ENCODE measurements at regions not wholly inside any gene's neighbourhood (a gene's known extent, or its start where the extent isn't known, plus 50 kb on each side); places are given as distances from the start of the nearest gene placed in this dataset.
A peak's percentile ranks its signal among the peaks of the same experiment; 100 is the strongest.

- no peak for TF ChIP-seq ZNF462 (CRISPR knock-in tag; IDR thresholded peaks at IDR 0.05)
These were observed 94.0 kb upstream of the DNAH5 start (continued) for GRCh38 chr5:14038341-14038959.

DNA sequence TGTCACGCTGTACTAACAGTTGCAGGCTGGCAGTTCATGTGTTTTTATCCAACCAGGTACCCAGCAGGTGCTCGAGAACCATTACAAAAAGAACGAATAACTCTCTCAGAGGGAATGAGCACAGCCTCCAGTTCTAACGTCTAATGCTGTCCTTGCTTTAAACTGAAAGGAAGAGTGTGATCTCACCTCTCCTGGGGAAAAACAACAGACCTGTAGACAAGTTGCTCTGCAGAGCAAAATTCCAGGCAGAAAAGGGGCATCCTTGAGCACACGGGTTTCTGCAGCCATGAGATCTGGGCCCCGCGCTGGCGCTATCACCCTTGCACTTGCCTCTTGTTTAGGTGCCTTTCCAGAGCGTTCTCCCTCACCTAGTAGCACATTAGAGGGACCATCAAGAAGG, 92.5 kb upstream of the DNAH5 start:
- H3F3A ChIP-seq (replicated peaks; ENCODE audit: low read depth): no peaks in the 10 kb centered on the region
- H3K36me3 ChIP-seq (ENCODE audit: insufficient read depth): no peaks in the 10 kb centered on the region
- no peaks in the 10 kb centered on the region for H3K27me3 ChIP-seq (ENCODE audit: insufficient read depth)
- peak overlapping the region; percentile 0; the same call in 1 of the 2 replicates for H2AFZ ChIP-seq
- peak overlapping the region; percentile 45; the same call in 1 of the 2 replicates for H3K27ac ChIP-seq (ENCODE audit: low read depth)
- DNase-seq (ENCODE audit: low spot score): peak; percentile 44
- H3K9me2 ChIP-seq (ENCODE audit: insufficient read depth): peaks cover 6% of the 10 kb centered on the region; the same call in 1 of the 2 replicates
- Mint-ChIP-seq H3K4me3 (peak overlapping the region; percentile 63), H3K4me1 (peaks cover 45% of the 10 kb centered on the region), H3K36me3 (ENCODE audit: low read depth) (no peaks in the 10 kb centered on the region; the same call in 2 of the 3 replicates), H3K9me3 (no peaks in the 10 kb centered on the region), H3K27me3 (ENCODE audit: insufficient read depth, low read depth, poor library complexity) (peaks cover 17% of the 10 kb centered on the region), H3K27ac (peak overlapping the region; percentile 93)
- TF ChIP-seq EZH2phosphoT487 (IDR thresholded peaks at IDR 0.05; ENCODE audit: unreplicated experiment): no peak
- H3K4me1 ChIP-seq (ENCODE audit: insufficient read depth): peaks cover 26% of the 10 kb centered on the region
- H4K20me1 ChIP-seq (replicated peaks; ENCODE audit: insufficient read depth): no peaks in the 10 kb centered on the region
- H3K4me2 ChIP-seq: peak overlapping the region; percentile 61
- H3K4me3 ChIP-seq: peak overlapping the region; percentile 37; the same call in 1 of the 2 replicates
- H3K79me2 ChIP-seq (replicated peaks; ENCODE audit: insufficient read depth): no peaks in the 10 kb centered on the region
- peak; percentile 62 for ATAC-seq

GRCh38 chr5:14036514-14036913, 92.0 kb upstream of the DNAH5 start:
- H3F3A ChIP-seq (replicated peaks; ENCODE audit: low read depth): no peaks in the 10 kb centered on the region
- no peaks in the 10 kb centered on the region for H3K36me3 ChIP-seq (ENCODE audit: insufficient read depth)
- H3K4me1 ChIP-seq (ENCODE audit: insufficient read depth): peaks cover 26% of the 10 kb centered on the region
- Mint-ChIP-seq H3K4me1 (peaks cover 45% of the 10 kb centered on the region), H3K9me3 (no peaks in the 10 kb centered on the region), H3K27ac (peak overlapping the region; percentile 93), H3K27me3 (ENCODE audit: insufficient read depth, low read depth, poor library complexity) (peaks cover 17% of the 10 kb centered on the region), H3K36me3 (ENCODE audit: low read depth) (no peaks in the 10 kb centered on the region; the same call in 2 of the 3 replicates), H3K4me3 (peak overlapping the region; percentile 63)
- no peaks in the 10 kb centered on the region for H3K27me3 ChIP-seq (ENCODE audit: insufficient read depth)
- H3K27ac ChIP-seq (ENCODE audit: low read depth): peak overlapping the region; percentile 45
- ATAC-seq (peak; percentile 52), DNase-seq (ENCODE audit: low spot score) (peak; percentile 47)
- peak overlapping the region; percentile 61 for H3K4me2 ChIP-seq
- no peaks in the 10 kb centered on the region for H3K79me2 ChIP-seq (replicated peaks; ENCODE audit: insufficient read depth)
- no peak overlapping the region for H2AFZ ChIP-seq
- peaks cover 6% of the 10 kb centered on the region; the same call in 1 of the 2 replicates for H3K9me2 ChIP-seq (ENCODE audit: insufficient read depth)
- H4K20me1 ChIP-seq (replicated peaks; ENCODE audit: insufficient read depth): no peaks in the 10 kb centered on the region
- peak overlapping the region; percentile 37 for H3K4me3 ChIP-seq
- no peak for TF ChIP-seq EZH2 (IDR thresholded peaks at IDR 0.05; ENCODE audit: low read depth, unreplicated experiment)
- TF ChIP-seq ZNF331 (CRISPR knock-in tag; IDR thresholded peaks at IDR 0.05; ENCODE audit: low read depth): no peak
- TF ChIP-seq, protein P1, sequence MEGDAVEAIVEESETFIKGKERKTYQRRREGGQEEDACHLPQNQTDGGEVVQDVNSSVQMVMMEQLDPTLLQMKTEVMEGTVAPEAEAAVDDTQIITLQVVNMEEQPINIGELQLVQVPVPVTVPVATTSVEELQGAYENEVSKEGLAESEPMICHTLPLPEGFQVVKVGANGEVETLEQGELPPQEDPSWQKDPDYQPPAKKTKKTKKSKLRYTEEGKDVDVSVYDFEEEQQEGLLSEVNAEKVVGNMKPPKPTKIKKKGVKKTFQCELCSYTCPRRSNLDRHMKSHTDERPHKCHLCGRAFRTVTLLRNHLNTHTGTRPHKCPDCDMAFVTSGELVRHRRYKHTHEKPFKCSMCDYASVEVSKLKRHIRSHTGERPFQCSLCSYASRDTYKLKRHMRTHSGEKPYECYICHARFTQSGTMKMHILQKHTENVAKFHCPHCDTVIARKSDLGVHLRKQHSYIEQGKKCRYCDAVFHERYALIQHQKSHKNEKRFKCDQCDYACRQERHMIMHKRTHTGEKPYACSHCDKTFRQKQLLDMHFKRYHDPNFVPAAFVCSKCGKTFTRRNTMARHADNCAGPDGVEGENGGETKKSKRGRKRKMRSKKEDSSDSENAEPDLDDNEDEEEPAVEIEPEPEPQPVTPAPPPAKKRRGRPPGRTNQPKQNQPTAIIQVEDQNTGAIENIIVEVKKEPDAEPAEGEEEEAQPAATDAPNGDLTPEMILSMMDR (conservative IDR thresholded peaks at IDR 0.05; ENCODE audit: low read depth in 2 of 2): no peak
- TF ChIP-seq NANOG (IDR thresholded peaks at IDR 0.05; ENCODE audit: borderline replicate concordance): no peak
- TF ChIP-seq REST (IDR thresholded peaks at IDR 0.05; ENCODE audit: unreplicated experiment): no peak
- TF ChIP-seq ZNF114 (CRISPR knock-in tag; IDR thresholded peaks at IDR 0.05): no peak
